ENCODE measurements at regions not wholly inside any gene's neighbourhood (a gene's known extent, or its start where the extent isn't known, plus 50 kb on each side); places are given as distances from the start of the nearest gene placed in this dataset.

GRCh38 chr22:34135749-34136148, 215.5 kb upstream of the LARGE1 start:
- no peak for TF ChIP-seq POLR2A (IDR thresholded peaks at IDR 0.05; ENCODE audit: extremely low read depth, insufficient read length)
- TF ChIP-seq, protein P1, sequence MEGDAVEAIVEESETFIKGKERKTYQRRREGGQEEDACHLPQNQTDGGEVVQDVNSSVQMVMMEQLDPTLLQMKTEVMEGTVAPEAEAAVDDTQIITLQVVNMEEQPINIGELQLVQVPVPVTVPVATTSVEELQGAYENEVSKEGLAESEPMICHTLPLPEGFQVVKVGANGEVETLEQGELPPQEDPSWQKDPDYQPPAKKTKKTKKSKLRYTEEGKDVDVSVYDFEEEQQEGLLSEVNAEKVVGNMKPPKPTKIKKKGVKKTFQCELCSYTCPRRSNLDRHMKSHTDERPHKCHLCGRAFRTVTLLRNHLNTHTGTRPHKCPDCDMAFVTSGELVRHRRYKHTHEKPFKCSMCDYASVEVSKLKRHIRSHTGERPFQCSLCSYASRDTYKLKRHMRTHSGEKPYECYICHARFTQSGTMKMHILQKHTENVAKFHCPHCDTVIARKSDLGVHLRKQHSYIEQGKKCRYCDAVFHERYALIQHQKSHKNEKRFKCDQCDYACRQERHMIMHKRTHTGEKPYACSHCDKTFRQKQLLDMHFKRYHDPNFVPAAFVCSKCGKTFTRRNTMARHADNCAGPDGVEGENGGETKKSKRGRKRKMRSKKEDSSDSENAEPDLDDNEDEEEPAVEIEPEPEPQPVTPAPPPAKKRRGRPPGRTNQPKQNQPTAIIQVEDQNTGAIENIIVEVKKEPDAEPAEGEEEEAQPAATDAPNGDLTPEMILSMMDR (IDR thresholded peaks at IDR 0.05; ENCODE audit: low read depth, low read length), result no peak
- TF ChIP-seq, protein P2, sequence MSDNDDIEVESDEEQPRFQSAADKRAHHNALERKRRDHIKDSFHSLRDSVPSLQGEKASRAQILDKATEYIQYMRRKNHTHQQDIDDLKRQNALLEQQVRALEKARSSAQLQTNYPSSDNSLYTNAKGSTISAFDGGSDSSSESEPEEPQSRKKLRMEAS (IDR thresholded peaks at IDR 0.05; ENCODE audit: low read depth, low read length), result no peak
